Astrocyte (in vitro differentiated cells and primary cell): ENCODE measurements at regions not wholly inside any gene's neighbourhood (a gene's known extent, or its start where the extent isn't known, plus 50 kb on each side); places are given as distances from the start of the nearest gene placed in this dataset.

Source experiments
- CTCF ChIP-seq: IDR thresholded peaks from 2 replicates; pipeline ENCODE4 v1.5.1; 2011; ENCODE audit warnings: low read depth, mild to moderate bottlenecking, inconsistent platforms, low read length, moderate library complexity; ENCODE audit not compliant: insufficient read depth
- EZH2 ChIP-seq: IDR thresholded peaks from 2 replicates; pipeline ENCODE4 v1.6.1; 2012; ENCODE audit warnings: mild to moderate bottlenecking, low read length, inconsistent platforms; ENCODE audit not compliant: insufficient read depth

DNA sequence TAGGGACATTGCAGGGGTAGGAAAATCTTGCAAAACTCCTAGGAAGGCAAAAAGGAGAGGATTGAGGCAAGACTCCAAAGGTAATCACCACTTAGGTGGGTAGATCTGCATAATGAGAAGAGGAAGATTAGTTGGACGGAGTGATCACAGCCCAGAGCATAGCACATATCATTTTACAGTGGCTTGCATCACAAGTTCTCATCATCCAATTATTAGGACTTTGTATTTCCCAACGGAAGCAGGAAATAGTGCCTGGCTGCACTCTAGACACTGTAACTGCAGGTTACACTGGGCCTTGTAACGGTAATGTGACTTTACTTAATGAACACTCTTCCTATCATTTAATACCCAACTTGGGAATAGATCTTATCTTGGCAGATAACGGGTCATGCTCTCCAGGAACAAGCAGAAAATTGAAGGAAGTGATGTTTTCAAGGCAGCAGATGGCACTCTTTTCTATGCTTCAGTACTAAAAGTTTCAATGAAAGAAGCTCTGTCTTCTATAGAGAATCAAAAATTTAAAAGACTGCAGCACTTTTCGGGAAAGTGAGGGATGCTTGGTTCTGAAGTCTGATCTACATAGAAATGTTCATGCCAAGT, 101.9 kb upstream of the KCNMB2 start:
- TF ChIP-seq CTCF (peak; percentile 12), EZH2 (no peak)
